Pons (tissue), 1 donor: ENCODE measurements at regions not wholly inside any gene's neighbourhood (a gene's known extent, or its start where the extent isn't known, plus 50 kb on each side); places are given as distances from the start of the nearest gene placed in this dataset.
"Not testable (repeated sequence)": the region's sequence is repeated elsewhere in the genome, so short reads cannot be mapped to it uniquely, and the experiment has no call there.

Experiments used
- DNase-seq: peaks from one replicate; pipeline ENCODE4 v3.0.0-alpha.2; 2016; ENCODE audit warnings: low spot score

DNA sequence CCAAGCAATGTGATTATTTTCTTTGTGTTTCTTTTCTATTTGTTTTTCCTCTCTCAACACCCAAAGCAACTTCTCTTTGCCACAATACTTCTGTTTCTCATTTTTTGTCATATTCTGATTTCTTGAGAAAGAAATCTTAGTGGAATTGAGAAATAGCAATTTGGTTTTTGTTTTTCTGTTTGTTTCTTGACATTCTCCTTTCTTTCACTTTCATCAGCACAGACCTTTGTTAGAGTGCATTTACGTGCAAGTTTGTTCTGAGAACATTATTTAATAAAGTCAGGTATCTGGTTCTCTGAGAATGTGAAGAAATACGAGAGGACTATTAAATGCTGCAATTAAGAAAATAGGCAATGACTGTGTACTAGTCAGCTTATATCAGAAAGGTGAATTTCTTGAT lies 608.1 kb upstream of the AADAT start:
- DNase-seq = no peak

DNA sequence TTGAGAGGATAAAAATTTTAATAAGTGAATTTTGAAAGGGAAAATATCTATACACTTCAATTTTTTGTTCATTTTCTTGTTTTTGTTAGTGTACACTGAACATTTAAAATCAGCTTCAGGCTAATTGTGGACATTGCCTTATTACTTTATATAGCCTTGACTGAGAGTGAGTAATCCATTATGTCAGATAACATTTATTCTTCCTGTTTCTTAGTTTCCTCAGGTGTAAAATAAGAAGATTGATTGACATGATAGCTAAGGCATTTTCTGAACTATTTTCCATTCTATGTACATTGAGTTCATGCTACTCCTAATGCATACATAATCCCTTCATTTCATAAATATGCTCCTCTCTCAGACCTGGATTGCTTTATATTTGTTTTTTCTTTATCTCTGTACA lies 607.3 kb upstream of the AADAT start:
- no peak for DNase-seq

- no peak for DNase-seq
These were observed 601.4 kb upstream of the AADAT start for GRCh38 chr4:170691168-170691567.

- no peak for DNase-seq
These were observed 598.0 kb upstream of the AADAT start for GRCh38 chr4:170687751-170688150.

DNA sequence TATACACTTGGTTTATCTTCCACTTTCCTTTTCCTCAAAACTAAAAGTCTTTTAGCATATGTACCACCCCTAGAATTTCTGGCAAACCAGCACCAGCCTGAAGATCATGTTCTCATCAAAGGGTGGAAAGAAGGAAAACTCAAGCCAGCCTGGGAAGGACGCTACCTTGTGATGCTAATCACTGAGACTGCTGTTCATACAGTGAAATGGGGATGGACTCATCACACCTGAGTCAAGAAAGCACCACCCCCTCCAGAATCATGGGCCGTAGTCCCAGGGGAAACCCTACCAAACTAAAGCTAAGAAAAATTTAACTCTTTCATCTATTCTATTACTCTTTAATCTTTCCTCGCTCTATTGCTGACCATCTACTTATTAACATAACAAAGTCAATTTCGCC lies 595.9 kb upstream of the AADAT start:
- not testable (repeated sequence) for DNase-seq

DNA sequence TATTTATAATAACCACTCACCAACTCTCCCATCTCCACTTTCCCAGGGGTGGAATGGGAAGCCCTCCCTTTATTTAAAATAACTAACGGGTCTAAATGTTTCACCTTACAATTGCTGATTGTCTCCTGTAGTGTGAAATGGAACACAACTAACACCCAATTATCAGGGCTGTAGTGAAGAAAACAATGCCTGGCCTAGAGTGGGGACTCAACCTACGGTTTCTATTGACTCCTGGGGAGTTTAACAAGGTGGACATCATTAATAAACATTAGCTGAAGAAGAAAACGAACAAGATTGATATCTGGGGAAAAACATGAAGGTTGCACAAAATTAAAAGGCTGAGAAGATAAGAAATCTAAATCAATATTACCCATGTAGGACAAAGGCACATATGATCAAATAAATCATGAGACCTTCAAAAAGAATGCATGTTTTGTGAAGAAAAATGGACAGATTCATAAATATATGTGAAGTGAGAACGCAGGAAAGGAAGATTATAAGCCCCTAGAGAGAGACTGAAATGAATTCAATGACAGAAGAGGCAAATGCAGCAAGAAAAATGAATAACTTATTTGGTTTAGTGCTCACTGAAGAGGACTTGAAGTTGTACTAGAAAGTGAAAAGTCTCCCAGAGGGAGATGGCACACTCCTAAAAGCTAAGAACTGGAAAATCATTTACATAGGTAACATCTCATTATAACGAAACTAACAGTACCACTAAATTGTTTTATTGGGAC lies 593.0 kb upstream of the AADAT start:
- no peak for DNase-seq

- not testable (repeated sequence) for DNase-seq
These were observed 592.3 kb upstream of the AADAT start for GRCh38 chr4:170682087-170682486.

- DNase-seq = no peak
These were observed 586.0 kb upstream of the AADAT start for GRCh38 chr4:170675568-170676262.

- DNase-seq = no peak
These were observed 584.4 kb upstream of the AADAT start for GRCh38 chr4:170674176-170674575.

DNA sequence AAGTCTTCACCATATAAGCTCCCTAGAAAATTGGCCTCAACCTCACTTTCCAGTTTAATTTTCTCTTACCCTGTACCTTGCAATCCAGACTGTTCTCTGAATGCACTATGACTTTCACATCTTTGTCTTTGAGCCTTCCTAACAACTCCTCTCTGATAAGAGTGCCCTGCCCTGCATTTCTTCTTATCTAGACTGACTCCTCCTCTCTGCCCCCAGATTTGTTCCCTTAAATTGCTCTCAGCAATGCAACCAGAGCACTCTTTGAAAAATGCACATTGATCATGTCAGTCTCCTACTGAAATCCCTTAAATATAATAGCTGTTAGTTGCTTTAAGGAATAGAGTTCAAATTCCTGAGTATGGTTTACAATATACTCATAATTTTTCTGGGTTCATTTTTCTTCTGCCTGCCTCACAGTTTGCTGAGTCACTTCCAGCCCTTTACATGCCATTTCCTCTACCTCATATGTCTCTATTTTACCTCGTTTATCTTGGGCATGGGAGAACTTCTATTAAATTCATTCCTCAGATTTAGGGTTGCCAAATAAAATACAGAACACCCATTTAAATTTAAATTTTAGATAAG lies 582.7 kb upstream of the AADAT start:
- DNase-seq = no peak

- DNase-seq = no peak
These were observed 581.4 kb upstream of the AADAT start for GRCh38 chr4:170671171-170671570.

- DNase-seq = no peak
These were observed 578.1 kb upstream of the AADAT start for GRCh38 chr4:170667814-170668213.

- DNase-seq = no peak
These were observed 577.2 kb upstream of the AADAT start for GRCh38 chr4:170666909-170667308.

DNA sequence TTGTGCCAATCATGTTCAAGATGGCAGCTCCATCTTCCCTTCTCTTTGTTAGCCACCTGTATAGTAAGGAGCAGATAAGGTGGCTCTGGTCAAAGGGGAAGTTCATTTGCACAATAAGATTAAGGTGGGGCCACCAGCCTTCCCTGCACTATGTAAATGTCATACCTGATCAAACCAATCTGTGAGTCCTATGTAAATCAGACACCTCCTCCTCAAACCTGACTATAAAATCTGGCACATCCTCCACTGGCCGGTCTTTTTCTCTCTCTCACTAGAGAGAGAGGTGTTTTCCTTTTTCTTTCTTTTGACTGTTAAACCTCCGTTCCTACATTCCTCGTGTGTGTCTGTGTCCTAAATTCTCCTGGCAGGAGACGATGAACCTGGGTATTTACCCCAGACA lies 572.5 kb upstream of the AADAT start:
- DNase-seq = no peak

DNA sequence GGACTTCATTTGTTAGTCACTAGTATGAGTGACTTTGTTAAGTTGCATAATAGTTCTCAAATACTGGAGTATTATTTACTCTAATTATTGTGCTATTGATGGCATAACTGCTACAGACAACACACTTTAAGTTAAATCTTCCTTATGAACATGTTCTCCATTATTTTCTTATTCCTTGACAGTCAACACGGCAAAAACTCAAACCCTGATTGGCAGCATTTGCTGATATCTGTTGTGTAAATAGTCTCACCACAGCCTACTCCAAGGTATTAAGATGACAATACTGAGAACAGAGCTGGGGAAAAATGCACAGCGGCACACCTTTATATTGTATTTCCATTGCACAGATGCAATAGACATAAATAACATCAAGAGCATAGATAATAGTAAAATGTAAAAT lies 568.0 kb upstream of the AADAT start:
- DNase-seq = no peak

- no peak for DNase-seq
These were observed 566.8 kb upstream of the AADAT start for GRCh38 chr4:170656506-170656905.

DNA sequence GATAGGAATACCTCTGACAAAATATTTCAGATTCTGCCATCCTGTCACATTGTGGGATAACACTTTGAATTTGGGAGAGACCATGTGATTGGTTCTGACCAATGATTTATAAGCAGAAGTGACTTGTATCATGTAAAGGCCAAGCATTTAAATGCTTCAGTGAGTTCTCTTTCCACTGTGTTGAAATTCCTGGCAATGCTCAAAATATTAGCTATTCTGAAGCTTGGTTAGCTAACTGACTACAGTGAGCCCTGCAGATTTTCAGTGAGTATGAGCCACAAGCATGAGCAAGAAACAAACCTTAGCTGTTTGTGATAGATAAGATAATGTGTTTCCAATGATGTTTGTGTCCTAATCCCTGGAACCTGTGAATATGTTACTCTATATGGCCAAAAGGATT lies 562.8 kb upstream of the AADAT start:
- no peak for DNase-seq

DNA sequence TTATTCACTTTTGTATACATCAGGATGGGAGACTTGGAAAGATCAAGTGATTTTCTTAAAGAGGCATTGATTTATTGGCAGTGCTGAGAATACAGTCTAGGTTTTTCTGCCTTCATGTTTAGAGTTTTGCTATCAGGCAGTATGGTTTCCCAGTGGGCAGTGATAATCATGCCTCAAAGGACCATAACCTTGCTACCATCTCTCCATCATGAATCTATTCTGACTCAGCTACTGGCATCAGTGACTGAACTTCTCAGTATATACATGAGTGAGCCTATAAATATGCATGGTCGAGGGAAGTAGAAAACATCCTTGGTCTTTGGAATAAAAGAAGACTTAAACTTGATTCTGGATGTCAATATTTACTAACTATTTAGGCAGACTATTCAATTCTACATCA lies 562.0 kb upstream of the AADAT start:
- no peak for DNase-seq

- no peak for DNase-seq
These were observed 537.7 kb upstream of the AADAT start for GRCh38 chr4:170627418-170627817.

DNA sequence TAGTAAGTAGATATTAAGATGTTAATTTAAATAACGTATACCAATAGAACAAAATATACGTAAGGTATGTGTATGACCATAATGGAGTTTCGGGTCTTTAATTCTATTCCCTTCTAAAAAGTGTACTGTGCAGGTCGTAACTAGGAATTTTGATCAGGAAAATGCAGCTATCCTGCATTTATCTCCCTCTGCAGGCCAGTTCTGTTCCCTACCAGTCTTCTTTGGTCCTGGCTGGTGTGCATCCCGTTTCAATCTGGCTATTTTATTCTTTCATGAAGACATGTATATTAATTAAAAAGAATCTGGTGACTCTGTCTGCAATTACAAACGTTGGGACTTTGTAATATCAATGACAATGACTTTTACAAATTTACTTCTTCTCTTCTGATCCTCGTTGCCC lies 534.1 kb upstream of the AADAT start:
- no peak for DNase-seq

DNA sequence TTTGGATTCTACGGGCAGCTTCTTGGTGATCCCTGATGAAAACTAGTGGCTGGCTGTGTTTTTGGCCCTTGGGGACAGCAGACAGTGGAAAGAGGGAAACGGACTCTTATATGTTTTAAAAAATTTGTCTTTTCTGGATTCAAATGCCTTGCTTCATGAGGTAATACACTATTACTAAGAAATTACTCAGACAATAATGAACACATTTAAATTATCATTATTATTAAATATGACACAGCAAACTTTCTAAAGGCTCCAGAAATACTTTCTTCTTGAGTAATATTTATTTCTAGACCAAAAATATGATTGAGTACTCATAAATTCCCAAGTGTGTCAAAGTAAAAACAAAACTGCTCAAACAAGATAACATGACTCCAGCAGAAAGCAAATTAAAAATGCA lies 520.7 kb upstream of the AADAT start:
- no peak for DNase-seq

- DNase-seq = no peak
These were observed 510.1 kb upstream of the AADAT start for GRCh38 chr4:170599894-170600293.

DNA sequence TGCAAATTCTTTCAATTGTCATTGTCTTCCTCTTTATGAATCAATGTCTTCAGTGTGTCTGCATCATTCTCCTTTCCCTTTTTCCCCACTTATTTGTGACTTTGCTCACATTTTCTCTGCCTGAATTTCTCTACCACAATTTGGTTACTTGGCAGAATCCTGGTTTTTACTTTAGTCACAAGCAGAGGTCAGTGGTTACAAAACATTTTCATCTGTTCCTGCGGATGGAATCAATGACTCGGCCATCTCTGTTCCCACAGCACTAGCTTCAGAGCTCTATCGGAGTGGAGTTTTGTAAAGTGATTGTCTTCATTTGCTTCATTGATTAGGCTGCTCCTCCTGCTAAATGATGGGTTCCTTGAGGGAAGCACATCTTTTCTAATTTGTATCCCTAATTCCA lies 501.3 kb upstream of the AADAT start:
- DNase-seq = no peak
